HG03175 (cell line): ENCODE measurements at regions not wholly inside any gene's neighbourhood (a gene's known extent, or its start where the extent isn't known, plus 50 kb on each side); places are given as distances from the start of the nearest gene placed in this dataset.

Experiments used
- ATAC-seq: cut with Tn5 transposase; IDR thresholded peaks from one replicate; pipeline ENCODE4 v1.9.1; 2021; ENCODE audit warnings: mild to moderate bottlenecking, moderate library complexity; ENCODE audit not compliant: unreplicated experiment

DNA sequence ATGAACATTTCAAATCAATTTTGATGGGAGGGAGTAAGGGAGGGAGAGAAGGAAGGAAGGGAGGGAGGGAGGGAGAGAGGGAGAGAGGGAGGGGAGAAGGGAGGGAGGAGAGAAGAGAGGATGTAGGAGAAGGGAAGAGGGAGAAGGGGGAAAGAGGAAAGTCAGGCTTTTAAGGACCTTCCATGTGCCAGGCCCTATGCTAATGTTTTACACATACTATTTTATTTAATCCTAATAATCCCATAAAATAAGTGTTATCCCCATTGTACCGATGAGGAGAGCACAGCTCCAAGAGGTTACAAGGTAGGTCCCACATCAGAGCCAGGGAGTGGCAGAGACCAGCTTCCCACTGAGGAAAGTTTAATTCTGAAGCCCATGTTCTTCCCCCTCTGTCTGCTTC is 341.9 kb downstream of the RAB28 start:
- ATAC-seq = no peak

DNA sequence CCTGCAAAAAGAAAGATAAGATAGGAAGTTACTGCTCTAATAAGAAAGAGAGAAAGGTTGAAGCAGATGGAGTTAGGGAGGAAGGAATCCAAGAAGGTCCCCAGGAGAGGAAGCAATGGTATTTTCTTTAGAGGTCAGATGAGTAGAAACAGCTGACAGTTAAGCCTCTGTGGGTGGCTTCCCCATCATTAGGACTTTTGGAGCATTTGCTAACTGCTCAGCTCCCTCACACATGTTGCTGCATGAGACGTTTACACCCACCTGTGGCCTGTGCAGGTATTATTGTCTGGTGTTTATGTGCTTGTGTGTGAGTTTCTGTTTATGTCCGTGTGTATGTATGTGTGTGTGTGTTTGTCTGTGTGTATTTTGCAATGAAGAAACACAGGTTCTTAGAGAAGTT is 346.8 kb downstream of the RAB28 start:
- ATAC-seq = no peak

DNA sequence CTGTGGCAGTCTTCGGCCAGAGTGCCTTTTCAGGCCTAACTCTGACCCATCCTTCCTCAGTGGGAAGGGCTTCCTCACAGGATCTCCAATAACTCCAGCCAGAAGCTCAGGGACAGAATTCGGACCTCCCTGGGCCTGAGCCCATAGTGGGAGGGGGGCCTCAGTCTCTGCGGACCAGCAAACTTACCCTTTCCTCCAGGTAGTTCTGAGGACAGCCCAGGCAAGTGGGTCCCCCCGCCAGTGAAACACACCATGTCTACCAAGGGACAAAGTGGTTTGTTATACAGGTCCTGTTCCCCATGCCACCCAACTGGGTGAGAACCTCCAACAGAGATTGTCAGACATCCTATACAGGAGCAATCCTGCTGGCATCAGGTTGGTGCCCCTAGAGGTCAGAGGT is 350.4 kb downstream of the RAB28 start:
- no peak for ATAC-seq

DNA sequence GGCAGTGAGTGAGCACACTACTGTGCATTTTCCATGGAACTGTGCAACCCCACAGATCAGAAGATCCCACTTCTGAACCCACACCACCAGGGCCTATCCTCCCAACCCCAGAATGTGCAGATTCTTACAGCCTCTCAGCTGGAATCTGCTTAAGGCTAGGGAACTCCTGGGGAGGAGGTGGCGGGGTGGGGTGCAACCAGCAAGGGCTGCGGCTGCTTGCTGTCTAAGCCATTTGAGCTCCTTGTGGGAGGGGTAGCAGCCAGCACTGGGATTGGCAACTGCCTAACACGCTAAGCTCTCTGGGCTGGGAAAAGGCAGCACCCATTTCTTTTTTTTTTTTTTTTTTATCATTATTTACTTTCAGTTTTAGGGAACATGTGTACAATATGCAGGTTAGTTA is 353.3 kb downstream of the RAB28 start:
- ATAC-seq = no peak

DNA sequence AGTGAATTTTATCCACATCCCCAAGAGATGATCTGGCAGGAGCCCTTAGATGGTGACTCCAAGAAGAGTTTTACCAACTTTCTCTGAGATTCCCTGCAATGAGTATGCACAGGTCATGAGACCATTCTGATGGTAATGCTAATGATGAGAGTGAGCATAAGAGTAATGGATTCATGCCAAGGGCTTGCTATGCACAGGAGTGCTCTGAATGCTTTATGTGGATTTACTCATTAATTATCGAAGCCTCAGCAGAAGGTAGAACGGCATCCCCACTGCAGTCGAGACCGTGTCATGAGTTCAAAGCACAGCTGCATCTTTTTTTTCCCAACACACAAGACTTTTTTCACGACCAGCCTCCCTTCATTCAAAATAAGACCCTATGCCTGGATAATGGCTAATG is 355.0 kb downstream of the RAB28 start:
- ATAC-seq = no peak

DNA sequence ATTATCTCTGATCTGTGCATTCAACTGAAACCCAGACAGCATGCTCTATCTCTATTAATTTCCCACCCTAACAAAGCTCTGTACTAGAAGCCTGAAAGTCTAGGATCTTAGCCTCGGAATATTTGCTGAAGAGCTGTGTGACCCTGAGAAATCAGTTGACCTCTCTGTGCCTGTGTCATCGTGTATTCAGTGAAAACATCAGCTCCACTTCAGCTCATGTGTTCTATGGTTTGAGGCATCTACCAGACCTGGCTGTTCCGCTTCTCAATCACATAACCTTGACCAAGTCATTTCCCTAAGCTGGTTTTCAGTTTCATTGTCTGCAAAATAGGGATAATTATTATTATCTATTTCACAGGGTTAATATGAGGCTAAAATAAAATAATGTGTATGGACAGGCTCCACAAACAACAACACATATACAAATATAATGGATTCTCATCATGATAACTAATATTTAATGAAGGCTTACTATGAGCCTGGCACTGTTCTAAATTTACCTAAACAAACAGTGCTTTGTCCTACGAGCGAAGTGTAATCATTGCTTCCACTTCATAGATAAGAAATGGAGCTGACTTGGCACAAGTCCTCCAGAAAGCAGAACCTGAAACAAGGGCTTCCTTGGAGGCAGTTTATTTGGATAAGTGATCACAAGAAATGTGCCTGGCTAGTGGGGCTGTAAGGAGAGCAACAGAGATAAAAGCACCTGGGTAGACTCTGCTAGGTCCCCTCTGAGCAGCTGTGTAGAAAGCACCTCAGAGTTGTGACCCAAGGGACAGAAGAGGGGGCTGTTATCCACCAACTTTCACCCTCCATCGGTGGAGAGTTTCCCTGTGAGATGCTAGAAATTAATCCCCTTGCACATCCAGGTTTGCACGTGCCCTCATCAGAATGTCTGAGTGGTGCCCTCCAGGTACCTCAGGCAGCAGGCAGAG is 356.9 kb downstream of the RAB28 start:
- ATAC-seq = no peak

DNA sequence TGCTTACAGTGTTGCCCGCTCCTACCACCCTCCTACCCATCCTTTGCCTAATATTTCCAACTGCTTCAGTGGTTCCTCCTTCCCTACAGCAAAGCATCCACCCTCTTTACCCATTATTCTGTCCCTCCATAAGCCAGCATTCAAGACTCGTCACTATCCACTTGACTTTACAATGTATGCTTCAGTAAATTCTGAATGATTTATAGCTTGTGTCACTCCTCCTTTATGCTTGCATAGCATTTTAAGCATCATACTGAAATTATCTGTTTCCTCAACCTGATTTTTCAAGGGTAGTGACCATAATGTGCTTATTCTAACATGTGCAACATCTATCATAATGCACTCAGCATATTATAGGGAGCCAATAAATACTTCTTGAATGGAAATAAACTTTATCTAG is 365.5 kb downstream of the RAB28 start:
- no peak for ATAC-seq

DNA sequence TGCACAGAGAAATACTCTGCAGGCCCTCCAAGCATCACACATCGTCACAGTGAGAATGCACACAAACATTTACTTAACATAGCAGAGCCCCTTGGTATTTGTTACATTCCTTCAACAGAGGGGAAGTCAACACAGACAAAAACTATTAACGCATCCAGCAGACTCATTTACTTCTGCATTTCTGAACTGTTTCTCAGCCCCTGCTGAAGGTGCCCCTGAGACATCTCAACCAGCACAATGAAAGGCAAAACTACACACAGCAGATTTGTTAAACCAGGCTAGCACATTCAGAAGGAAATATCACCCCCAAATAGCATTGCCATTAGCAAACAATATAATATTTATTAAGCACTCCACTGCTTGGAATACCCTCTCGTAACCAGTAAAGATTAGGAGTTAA is 367.0 kb downstream of the RAB28 start:
- no peak for ATAC-seq

DNA sequence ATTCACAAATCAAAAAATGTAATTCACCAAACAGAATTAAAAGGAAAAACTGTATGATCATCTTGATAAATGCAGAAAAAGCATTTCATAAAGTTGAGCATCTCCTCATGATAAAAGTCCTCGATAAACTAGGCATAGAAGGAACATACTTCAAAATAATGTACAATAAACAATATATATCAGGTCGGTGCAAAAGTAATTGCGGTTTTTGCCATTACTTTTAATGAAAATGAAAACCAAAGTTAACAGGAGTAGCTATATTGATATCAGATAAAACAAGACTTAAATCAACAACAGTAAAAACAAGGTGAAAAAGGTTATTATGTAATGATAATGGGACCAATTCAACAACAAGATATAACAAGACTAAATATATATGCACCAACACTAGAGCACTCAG is 372.1 kb downstream of the RAB28 start:
- ATAC-seq = no peak

DNA sequence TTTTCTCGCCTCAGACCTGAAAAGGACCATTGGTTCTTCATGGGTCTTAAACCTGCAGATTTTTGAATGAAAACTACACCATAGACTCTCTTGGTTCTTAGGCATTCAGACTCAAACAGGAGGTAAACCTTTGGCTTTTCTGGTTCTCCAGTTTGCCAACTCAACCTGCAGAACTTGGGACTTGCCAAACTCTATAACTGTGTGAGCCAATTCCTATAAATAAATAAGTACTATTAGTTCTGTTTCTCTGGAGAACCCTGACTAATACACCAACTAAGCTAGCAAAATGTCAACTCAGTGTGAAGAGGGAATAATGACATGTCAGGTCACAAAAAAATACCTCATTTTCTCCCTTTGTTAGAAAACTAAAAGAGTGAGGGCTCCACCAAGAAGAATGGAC is 374.6 kb downstream of the RAB28 start:
- ATAC-seq = no peak

DNA sequence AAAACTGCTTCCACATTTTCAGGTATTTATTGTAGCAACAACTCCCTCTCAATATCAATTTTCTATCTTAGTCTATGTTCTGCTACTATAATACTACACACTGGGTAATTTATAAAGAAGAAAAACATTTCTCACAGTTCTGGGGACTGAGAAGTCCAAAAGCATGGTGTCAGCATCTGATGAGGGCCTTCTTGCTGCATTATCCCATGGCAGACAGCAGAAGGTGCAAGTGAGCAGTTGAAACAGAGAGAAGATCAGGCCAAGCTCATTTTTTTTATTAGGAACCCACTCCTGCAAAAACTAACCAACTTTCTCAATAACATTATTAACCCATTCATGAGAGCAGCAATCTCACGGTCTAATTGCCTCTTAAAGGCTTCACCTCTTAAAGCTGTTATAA is 376.0 kb downstream of the RAB28 start:
- no peak for ATAC-seq

DNA sequence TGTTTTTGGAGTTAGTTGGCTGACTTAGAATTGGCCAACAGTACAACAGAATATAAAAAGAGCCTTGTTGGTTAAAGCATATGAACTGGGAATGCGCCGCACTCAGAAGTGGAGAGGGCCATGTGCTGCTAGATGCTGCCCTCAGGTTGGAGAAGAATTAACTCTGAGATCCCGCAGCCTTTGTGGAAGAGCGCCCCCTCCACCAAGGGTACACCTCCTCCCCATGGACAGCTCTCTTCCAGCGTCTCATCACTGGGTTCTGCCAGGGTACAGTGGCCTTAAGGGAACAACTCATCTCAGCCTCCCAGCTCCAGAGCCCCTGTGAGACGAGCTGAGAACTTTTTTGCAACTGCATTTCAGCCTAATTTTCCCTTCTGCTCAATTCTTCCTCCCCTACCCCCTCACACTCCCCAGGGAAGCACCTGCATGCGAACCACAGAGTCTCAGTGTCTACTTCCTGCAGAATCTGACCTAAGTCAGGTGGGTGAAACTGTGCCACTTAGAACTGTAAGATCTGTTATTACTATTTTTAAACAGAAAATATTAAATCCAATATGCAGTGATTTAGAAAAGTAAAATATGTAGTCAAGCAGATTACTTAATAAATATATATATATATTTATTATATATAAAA is 380.6 kb downstream of the RAB28 start:
- ATAC-seq = no peak

DNA sequence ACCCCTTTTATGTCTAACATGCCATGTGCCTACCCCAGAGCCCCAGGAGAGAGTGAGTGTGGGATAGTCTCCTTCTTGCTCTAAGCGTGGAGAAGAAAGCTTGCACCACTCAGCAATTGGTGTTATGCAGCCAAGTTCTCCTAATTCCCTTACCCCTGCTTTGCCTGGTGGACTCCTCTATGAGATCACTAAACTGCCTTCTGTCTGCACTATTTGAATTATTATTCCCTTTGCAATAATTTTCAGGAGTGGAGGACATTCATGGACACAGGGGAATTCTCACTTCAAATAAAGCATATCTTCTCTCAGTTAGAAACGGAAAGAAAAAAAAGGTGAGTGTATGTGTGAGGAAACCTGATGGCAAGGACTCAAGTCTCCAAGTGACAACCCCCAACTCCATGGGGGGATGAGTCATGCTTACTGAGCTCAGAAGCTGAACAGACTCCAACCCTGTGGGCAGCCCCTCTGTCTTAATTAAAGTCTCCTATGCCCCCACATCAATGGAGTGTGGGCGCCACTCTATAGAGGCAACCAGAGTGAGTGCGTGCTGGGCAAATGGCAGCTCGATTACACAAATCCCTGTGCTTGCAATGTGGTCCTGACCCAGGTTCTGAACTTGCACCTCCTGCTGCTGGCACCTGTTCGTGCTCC is 381.9 kb downstream of the RAB28 start:
- no peak for ATAC-seq

DNA sequence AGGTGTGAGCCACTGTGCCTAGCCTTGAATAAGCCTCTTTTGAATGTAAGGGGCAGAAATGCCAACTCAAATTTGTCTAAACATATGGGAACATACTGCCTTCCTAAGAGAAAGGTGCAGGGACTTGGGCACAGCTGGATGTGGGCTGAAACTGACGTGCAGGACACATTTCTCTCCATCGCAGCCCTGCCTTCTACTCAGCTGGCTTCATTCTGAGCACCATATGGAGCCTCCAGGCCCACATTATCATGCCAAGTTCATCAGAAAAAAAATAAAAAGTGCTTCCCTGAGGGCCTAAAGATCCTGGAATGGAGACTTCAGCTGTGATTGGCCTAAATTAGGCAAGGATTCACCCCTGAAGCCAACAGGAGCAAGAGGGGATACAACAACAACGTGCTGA is 386.2 kb downstream of the RAB28 start:
- ATAC-seq = no peak

DNA sequence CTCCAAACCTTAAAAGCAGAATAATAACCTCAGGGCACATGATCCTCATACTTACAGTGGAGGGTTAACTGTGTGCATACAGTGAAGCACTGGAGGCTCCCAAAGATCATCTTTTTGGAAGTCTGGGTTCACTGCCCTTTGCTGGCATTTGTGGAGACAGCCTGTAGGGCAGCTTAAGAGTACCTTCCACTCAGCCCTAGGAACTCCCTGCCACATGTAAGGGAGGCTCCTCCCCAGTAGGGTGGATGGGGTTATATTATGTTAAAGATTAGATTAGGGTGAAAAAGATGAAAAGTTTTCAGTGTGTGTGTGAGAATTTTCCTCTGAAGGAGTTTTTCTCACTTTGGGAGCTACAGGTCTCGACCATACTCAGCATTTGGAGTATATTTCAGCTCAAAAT is 388.4 kb downstream of the RAB28 start:
- no peak for ATAC-seq

DNA sequence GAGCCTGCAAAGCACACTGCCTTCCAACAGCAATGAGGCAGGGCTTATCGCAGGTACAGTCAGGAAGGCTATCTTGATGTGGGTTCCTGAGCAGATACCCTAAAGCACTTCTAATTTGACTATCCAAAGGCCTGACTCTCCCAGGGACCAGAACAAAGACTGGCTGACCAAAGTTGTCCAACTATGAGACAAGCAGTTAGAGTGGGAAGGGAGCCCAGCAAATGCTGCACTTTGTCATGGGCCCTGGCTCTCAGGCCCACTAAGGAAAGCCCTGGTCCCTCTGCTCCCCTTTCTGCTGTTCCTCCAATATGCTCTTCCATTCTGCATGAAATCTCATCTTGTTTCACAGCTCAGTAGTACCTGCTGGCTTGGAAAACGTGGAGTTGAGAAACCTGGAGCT is 391.0 kb downstream of the RAB28 start:
- no peak for ATAC-seq

DNA sequence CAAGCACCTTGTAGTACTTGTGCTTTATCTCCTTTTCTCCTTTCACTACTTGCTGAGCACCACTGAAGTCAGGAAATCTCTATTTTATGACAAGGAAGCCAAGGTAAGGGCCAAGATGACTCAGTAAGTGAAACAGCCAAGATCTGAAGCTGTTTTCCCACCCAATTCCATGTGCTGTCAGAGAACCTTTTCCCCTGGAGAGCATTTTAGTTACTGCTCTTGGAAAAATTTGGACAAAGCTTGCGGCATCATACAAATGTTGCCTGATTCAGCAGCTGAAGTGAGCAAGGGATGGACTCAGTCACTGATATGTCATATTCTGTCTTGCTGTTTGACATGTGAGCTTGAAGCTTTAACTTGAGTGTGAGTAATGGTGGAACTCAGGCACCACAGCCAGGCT is 391.4 kb downstream of the RAB28 start:
- no peak for ATAC-seq

DNA sequence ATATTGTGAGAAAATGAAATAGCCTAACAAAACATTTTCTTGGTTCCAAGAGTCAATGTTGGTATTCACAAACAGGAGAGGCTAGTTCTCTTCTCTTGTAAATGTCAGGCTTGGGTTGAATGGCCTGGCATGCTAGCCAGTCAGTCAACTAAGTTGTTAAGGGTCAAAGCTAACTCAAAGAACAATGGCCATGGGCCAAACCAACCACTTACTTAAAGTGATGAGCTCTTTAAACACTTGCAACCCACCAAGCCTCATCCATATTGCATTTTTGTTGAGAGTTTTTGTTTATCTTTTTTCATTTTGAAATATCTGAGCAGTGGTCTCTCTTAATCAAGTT is 394.5 kb downstream of the RAB28 start:
- ATAC-seq = no peak

DNA sequence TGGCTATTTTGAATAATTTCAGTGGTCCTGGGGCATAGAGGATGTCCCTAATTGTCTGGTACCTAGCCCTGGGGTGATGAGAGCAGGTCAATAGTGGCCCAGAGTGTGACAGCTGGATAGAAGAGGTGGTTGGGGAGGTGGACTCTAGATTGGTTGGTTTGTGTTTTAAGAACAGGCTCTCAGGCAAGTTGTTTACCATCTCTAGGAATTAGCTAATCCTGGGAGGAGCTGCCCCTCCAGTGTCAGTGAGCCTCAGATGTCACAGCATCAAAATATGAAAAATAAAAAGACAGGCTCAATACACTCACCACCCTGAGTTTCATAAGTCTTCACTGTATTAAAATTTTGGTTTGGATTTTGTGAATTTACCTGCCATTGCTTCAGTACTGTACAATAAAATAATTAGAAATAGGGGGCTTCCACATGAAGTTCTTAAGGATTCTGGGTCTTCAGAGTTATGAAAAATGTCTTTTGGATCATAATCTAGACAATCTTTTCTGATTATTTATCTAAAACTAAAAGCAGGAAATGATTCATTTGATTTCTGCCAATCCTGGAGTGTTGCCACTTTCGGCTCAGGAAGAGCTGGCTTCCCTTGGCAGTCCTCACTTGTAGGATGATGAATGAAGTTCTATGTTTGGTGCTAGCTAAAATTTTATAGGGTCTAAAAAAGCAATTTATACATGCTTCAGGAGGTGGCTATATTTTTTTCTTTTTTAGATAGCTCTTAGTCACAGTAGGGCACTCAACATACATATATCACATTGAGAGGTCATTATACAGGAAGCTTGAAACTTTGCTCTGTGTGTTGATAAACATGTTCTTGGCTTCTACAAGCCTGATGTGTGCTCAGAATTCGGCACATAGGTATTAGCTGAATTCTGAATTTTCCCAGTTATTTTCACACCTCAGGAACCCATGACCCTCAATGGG is 395.1 kb downstream of the RAB28 start:
- no peak for ATAC-seq

DNA sequence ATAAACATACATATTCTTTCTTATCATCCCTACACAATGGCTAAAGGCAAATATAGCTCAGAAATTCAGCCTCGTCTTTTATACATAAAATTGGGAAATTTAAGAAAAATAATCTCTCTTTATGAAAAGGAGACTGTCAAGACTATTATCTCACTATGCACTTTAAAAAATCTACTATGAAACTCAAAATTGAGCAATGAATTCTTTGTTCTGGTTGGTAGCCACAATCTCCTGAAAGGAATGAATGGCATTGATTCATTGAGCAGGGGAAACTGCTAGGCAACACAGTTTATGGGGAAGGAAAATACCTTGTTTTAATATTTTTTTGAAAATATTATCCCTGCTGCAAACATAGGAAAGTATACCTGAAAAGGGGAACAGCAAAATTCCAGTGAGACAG is 397.1 kb downstream of the RAB28 start:
- no peak for ATAC-seq

DNA sequence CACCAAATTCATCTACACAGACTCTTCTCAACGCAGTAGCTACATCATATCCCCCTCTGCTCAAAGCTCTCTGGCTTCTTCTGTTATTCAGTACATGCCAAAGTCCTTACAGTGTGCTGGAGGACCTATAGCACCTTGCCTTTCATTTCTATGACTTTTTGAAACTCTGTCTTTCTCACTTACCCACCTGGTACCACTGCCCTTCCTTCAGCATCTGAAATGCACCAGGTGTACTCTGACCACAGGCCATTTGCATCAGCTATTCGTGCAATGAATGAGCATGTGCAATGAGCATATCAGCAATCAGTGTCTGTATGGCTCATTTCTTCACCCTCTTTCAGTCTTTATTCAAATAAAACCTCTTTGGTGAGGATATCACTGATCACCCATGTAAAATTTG is 399.9 kb downstream of the RAB28 start:
- no peak for ATAC-seq
